ENCODE measurements at regions not wholly inside any gene's neighbourhood (a gene's known extent, or its start where the extent isn't known, plus 50 kb on each side); places are given as distances from the start of the nearest gene placed in this dataset.

- no peak for DNase-seq
- H3K14ac ChIP-seq (ENCODE audit: insufficient read depth, low read length): no peak overlapping the region
These were observed 665.8 kb upstream of the POU3F4 start for GRCh38 chrX:82842286-82842685.

More at GRCh38 chrX:82842286-82842685, 665.8 kb upstream of the POU3F4 start:
- Histone ChIP-seq H2BK15ac (ENCODE audit: low read depth, low read length) (no peak overlapping the region), H3K9ac (ENCODE audit: extremely low read depth, insufficient read length, low read length) (no peak overlapping the region), H2BK12ac (ENCODE audit: insufficient read length, low read depth, low read length) (no peak overlapping the region), H3K27ac (ENCODE audit: insufficient read length, low read depth, low read length) (no peak overlapping the region), H3K4me1 (ENCODE audit: insufficient read depth, low read length) (no peaks in the 10 kb centered on the region), H2BK5ac (ENCODE audit: insufficient read length, low read length) (no peak overlapping the region), H3K9me3 (ENCODE audit: control insufficient read depth, low read depth, low read length) (peaks cover 41% of the 10 kb centered on the region), H3K56ac (ENCODE audit: insufficient read length, low read depth, low read length) (no peak overlapping the region), H3K79me1 (ENCODE audit: insufficient read depth, low read depth, low read length, poor library complexity, severe bottlenecking) (no peaks in the 10 kb centered on the region), H2BK20ac (ENCODE audit: low read depth, low read length, poor library complexity, severe bottlenecking) (no peak overlapping the region), H4K91ac (ENCODE audit: insufficient read length, low read depth, low read length) (no peak overlapping the region), H2AK5ac (ENCODE audit: insufficient read length, low read length) (no peak overlapping the region), H3K18ac (ENCODE audit: insufficient read length, low read depth, low read length) (no peak overlapping the region), H3K23me2 (ENCODE audit: insufficient read length, low read depth, low read length, poor library complexity, severe bottlenecking) (no peaks in the 10 kb centered on the region), H2AFZ (ENCODE audit: low read length) (no peak overlapping the region), H3K27me3 (ENCODE audit: insufficient read depth, low read length) (no peaks in the 10 kb centered on the region), H3K23ac (ENCODE audit: insufficient read length, low read depth, low read length) (no peak overlapping the region), H4K8ac (replicated peaks; ENCODE audit: insufficient read length, low read depth, low read length) (no peak overlapping the region), H4K20me1 (ENCODE audit: control insufficient read depth, insufficient read depth, insufficient read length) (no peaks in the 10 kb centered on the region), H3K79me2 (ENCODE audit: insufficient read depth, low read length) (no peaks in the 10 kb centered on the region), H3K4ac (ENCODE audit: low read depth, low read length) (no peak overlapping the region), H2BK120ac (ENCODE audit: low read depth, low read length, poor library complexity, severe bottlenecking) (no peak overlapping the region), H3T11ph (ENCODE audit: low read length) (no peak overlapping the region), H4K5ac (ENCODE audit: insufficient read length, low read depth, low read length) (no peak overlapping the region), H3K4me2 (ENCODE audit: insufficient read depth, insufficient read length, low read length) (no peak overlapping the region)
- Mint-ChIP-seq H3K27ac (no peak overlapping the region), H3K4me1 (no peaks in the 10 kb centered on the region), H3K9me3 (peaks cover 70% of the 10 kb centered on the region in 2 experiments), H3K4me3 (no peak overlapping the region), H3K27me3 (ENCODE audit: low read depth) (no peaks in the 10 kb centered on the region), H3K36me3 (ENCODE audit: insufficient read depth in 1 of 3, low read depth in 3 of 3) (peaks cover 5 to 20% (median 15%) of the 10 kb centered on the region in 3 experiments; a peak in 6 of 7 replicates)
- TF ChIP-seq, protein P1, sequence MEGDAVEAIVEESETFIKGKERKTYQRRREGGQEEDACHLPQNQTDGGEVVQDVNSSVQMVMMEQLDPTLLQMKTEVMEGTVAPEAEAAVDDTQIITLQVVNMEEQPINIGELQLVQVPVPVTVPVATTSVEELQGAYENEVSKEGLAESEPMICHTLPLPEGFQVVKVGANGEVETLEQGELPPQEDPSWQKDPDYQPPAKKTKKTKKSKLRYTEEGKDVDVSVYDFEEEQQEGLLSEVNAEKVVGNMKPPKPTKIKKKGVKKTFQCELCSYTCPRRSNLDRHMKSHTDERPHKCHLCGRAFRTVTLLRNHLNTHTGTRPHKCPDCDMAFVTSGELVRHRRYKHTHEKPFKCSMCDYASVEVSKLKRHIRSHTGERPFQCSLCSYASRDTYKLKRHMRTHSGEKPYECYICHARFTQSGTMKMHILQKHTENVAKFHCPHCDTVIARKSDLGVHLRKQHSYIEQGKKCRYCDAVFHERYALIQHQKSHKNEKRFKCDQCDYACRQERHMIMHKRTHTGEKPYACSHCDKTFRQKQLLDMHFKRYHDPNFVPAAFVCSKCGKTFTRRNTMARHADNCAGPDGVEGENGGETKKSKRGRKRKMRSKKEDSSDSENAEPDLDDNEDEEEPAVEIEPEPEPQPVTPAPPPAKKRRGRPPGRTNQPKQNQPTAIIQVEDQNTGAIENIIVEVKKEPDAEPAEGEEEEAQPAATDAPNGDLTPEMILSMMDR (conservative IDR thresholded peaks at IDR 0.05): no peak
- WGBS (ENCODE audit: extremely low coverage, insufficient read length, low lambda C conversion rate): no CpG with 5 or more reads among the region's 1 CpG
